ENCODE measurements at regions not wholly inside any gene's neighbourhood (a gene's known extent, or its start where the extent isn't known, plus 50 kb on each side); places are given as distances from the start of the nearest gene placed in this dataset.

DNA sequence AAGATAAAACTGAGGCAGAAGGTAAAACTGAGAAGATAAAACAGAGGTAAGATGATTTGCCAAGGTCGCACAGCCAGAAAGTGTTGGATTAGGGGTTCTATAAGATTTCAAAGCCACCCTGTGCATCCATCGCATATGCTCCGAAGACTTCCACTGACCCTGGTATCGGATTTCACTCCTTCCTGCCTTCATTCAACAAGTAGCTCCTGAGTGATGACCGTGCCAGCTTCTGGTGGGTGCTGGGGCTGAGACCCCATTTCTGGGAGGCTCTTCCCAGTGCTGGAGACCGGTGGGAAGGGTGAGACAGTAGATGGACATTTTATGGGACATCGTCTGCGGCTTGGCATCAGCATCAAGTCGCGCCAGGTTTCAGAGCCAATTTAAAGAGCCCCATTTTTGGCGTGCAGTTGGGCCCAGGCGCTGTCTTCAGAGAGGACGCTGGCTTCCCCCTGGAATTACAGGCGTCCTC, 53.7 kb upstream of the DAB2IP start:
- no peak for DNase-seq (ENCODE audit: extremely low read depth, low read depth)
- TF ChIP-seq, protein P1, sequence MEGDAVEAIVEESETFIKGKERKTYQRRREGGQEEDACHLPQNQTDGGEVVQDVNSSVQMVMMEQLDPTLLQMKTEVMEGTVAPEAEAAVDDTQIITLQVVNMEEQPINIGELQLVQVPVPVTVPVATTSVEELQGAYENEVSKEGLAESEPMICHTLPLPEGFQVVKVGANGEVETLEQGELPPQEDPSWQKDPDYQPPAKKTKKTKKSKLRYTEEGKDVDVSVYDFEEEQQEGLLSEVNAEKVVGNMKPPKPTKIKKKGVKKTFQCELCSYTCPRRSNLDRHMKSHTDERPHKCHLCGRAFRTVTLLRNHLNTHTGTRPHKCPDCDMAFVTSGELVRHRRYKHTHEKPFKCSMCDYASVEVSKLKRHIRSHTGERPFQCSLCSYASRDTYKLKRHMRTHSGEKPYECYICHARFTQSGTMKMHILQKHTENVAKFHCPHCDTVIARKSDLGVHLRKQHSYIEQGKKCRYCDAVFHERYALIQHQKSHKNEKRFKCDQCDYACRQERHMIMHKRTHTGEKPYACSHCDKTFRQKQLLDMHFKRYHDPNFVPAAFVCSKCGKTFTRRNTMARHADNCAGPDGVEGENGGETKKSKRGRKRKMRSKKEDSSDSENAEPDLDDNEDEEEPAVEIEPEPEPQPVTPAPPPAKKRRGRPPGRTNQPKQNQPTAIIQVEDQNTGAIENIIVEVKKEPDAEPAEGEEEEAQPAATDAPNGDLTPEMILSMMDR (IDR thresholded peaks at IDR 0.05; ENCODE audit: low read depth, low read length), result no peak

DNA sequence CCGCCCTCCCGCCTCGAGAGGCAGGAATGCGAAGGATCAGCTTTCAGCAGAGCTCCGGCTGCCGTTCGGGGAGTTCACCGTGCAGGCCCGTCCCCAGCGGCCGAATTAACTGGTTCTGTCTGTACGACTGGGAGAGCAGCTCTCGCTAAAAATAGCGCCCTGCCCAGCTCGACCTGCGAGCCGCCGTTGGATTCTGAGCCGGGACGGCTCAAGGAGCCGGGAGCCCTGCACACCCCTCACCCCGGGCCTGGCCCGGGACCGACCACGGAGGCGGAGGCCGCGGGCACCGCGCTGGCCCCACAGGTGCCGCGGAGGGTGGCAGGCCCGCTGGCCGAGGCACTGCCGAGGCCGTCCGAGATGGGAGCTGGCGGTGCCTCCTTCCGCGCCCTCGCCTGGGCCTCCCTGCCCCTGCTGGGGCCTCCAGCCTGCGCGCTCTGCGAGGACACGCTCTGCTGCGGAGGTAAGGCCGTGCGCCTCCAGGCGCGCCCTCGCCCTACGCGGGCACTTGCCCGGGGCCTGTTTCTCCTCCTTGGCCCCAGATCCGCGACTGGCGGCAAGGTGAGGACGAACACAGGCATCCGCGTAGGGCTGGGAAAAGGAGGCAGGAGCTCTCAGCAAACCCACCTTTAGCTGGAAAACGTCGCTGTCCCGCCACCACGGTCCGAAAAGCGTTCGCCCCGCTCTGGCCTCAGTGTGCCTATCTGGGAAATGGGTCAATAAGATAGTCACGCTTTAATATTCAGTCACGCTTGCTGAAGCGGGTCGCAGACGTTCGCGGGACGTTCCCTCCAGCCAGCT, 53.1 kb upstream of the DAB2IP start:
- DNase-seq (ENCODE audit: extremely low read depth, low read depth), result peak; percentile 57
- TF ChIP-seq, protein P1 (IDR thresholded peaks at IDR 0.05; ENCODE audit: low read depth, low read length), result peak; percentile 44

DNA sequence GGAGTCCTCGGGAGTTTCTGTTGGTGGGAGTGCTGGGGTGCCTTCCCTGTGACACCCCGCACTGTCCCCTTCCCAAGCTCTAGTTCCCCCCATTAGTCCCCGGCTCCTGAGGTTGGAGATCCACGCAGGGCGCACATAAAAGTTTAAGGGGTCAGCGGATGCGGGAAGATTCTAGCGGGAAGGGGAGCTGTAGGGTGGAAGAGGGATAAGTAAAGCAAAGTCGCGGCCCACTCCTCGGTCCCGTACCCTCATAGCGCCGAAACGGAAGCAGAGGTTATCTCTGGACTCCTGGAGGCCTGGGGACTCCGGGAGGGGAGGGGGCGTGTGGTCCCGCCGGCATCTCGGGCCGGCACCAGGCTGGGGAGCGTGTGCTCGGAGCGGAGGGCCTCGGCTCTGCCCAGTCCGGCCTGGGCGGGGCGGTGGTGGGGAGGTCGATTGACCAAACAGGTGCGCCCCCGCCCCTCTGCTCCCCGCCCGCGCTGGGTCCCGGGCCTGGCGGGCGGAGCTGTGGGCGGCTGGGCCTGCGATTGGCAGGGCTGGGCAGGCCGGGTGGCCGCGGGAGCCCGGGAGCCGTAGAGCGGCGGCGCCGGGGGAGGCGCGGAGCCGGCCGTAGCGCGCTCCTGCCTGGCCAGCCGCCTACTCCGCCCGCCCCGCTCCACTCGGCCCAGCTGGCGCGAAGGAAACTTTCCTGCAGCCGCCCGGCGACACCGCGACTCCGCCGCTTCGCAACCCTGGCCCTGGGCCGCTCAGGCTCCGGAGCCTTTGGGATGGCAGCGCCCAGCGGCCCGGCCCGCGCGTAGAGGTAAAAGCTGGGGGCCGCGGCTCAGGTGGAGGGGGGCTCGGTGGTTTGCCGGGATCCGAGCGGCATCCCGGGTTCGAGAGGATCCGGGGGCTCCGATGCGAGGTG, 52.2 kb upstream of the DAB2IP start:
- DNase-seq (ENCODE audit: extremely low read depth, low read depth), result no peak
- TF ChIP-seq, protein P1 (IDR thresholded peaks at IDR 0.05; ENCODE audit: low read depth, low read length), result no peak

DNA sequence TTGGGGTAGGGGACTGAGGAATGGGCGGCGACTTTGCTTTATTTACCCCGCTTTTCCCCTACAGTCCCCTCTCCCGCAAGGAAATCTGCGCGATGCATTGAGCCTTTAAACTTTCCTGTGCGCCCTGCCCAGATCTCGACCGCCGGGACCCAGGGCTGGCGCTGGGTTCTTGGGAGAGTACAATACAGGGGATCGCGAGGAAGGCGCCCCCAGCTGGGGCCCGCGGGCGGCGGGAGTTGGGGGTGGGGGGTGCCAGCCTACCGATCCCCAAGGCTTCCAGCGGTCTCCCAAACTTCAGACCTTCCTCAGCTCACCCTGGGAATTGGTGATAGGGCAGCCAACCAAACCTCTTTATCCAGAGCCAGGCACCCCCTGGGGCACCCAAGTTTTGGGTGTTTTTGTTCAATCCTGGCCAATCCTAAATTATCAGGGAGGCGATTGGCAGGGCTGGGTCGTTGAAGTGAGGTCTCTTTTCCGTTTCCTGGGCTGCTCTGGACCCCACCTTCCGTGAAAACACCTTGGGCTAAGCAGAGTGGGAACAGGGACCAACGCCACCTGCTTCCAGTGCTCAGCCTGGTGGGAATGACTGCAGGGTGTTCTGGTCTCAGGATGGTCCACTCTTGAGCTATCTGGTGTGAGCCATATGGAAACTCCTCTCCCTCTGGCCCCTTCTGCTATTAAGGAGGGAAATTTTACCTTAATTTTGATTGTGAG, 51.4 kb upstream of the DAB2IP start:
- no peak for DNase-seq (ENCODE audit: extremely low read depth, low read depth)
- TF ChIP-seq, protein P1 (IDR thresholded peaks at IDR 0.05; ENCODE audit: low read depth, low read length), result no peak

DNA sequence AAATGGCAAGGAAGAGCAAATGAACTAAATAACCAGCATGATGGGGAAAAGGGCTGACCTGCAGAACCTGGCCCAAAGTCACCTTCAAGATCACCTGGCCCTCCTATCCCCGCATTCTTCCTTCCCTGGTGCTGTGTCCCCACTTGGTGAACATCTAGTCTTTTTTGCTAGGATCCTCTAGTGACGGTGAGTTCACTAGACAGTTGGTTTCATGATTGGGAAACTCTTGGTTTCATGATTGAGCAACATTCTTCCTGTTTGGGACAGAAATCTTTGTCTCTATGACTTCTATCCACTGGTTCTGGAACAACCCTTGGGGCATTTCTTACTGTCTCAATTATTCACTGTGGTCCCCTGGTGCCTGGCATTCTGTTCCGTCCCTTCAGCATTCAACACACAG, 50.2 kb upstream of the DAB2IP start:
- no peak for DNase-seq (ENCODE audit: extremely low read depth, low read depth)
- TF ChIP-seq, protein P1 (IDR thresholded peaks at IDR 0.05; ENCODE audit: low read depth, low read length), result no peak
